GM13977 (cell line): ENCODE measurements at regions not wholly inside any gene's neighbourhood (a gene's known extent, or its start where the extent isn't known, plus 50 kb on each side); places are given as distances from the start of the nearest gene placed in this dataset.

Source experiments
- DNase-seq: peaks from one replicate; pipeline ENCODE4 v3.0.0; 2012; ENCODE audit warnings: low spot score
- in situ Hi-C: fragments of 300-500 bp; cut with MboI; formaldehyde crosslinking; loops from one replicate; pipeline ENCODE4 v1.12.0; 2022; ENCODE audit warnings: low sequenced_read_pairs, low pct_unique_long_range_greater_than_20kb, mixed read lengths, inconsistent platforms; ENCODE audit not compliant: unreplicated experiment
- TF ChIP-seq, protein P1 (sequence below): IDR thresholded peaks from 2 replicates; pipeline ENCODE4 v1.5.1; 2012; ENCODE audit warnings: mild to moderate bottlenecking, control low read depth; ENCODE audit not compliant: insufficient read depth; ENCODE audit errors: extremely low read depth, missing control alignments

DNA sequence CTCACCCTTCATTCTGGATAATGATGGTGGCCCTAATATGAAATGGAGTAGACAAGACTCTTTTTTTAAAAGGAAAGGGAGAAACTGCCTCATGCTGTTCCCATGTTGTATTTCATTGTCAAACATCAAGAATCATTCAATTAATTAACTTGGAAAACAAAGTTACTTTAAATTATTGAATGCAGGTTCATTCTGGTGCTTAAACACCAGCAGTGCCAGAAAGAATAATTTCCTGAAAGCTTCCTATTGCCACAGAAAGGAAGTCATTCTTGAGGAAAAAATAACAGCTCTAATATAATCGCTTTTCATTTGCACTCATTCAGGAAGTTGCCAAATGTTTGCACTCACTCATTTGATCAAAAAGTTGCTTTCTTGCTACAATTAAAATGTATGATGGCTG, 497.1 kb upstream of the CDH11 start:
- no peak for DNase-seq
- TF ChIP-seq, protein P1, sequence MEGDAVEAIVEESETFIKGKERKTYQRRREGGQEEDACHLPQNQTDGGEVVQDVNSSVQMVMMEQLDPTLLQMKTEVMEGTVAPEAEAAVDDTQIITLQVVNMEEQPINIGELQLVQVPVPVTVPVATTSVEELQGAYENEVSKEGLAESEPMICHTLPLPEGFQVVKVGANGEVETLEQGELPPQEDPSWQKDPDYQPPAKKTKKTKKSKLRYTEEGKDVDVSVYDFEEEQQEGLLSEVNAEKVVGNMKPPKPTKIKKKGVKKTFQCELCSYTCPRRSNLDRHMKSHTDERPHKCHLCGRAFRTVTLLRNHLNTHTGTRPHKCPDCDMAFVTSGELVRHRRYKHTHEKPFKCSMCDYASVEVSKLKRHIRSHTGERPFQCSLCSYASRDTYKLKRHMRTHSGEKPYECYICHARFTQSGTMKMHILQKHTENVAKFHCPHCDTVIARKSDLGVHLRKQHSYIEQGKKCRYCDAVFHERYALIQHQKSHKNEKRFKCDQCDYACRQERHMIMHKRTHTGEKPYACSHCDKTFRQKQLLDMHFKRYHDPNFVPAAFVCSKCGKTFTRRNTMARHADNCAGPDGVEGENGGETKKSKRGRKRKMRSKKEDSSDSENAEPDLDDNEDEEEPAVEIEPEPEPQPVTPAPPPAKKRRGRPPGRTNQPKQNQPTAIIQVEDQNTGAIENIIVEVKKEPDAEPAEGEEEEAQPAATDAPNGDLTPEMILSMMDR = no peak
- in situ Hi-C loops = no loop called here

DNA sequence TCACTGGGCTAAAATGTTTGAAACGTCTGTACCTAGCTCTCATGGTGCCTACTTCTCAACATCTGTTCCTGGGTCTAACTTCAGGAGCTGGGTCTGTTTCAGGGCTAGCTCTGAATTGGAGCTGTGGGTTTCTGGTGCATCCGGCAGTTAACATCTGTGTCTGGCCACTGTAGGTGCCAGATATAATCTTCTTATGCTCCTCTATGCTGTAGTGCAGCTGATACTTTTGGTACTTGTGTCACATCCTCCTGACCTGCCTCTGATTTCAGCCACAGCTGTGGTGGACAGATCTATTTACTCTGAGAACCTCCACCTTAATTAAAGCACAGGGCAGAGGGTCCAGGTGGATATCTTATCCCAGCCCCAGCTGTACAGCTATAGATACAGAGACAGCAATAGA, 496.5 kb upstream of the CDH11 start:
- DNase-seq = no peak
- TF ChIP-seq, protein P1 = no peak
- in situ Hi-C loops = no loop called here

DNA sequence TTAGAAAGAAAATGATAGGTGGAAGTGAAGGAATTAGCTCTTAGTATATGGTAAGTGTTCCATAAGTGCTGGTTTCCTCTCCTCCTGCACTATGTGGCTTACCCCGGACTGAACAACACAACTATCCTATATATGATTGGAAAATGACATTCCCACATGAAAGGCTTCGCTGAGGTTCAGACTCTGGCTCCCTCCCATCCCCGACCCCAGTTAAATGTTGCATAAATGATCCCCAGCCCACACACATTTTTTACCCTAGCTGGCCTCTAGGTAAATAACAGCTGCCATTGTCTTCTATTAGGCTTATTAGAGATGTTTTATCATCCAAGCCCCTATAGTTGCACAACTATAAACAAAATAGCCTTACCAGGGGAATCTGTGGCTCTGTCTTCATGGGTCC, 495.6 kb upstream of the CDH11 start:
- in situ Hi-C loops = no loop called here
- TF ChIP-seq, protein P1 = no peak
- DNase-seq = no peak

DNA sequence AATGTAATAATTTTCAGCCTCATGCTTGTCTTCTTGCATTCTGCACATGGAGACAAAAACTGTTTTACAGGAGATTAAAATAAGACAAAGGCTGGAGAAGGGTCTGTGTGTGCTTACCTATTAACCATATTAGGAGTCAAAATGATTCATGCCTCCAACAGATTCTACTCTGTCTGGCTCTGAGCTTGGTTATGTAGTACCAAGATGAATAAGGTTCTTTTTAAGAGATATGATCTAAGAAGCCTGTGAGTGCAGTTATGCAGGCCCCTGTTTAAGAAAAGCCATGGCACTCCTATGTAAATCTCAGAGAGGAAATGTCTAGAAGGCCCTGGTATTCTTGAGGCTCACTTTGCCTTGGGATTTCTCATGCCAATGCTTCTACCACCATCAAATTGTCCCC, 486.6 kb upstream of the CDH11 start:
- in situ Hi-C loops = no loop called here
- DNase-seq = no peak
- TF ChIP-seq, protein P1 = no peak

DNA sequence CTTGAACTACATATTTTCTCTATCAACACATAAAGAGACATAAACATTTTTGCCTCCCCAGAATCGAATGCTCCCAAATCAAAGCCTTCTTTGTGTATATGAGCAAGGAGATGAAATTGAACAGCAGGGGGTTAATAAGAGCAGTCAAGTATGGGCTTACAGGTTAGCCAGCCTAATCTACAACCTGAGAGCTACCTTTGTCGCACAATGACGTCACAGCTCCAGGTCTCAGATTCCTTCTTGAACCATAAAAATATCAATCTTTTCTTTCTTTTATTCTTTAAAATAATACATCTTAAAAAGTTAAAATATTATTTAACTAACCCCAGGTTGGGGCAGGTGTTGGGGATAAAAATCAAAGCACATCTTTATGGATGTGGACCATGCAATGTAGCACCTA, 482.9 kb upstream of the CDH11 start:
- TF ChIP-seq, protein P1 = no peak
- in situ Hi-C loops = no loop called here
- DNase-seq = no peak

DNA sequence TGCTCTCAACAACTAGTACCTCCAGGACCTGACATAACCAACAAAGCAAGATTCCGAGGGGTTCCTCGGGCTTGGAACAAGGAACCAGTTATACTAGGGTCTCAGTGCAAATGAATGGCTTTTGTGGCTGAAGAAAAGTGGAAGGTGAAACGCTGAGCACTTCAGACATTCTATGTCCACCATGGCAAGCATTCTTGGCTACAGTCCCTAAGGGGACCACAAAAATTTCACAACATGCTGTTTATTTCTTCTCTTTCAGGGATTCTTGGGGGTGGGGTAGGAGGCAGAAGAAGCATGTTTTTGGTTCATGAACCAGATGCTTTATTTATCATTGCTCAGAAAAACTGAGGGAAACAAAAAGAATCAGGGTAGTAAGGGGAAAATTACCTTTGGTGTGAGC, 479.9 kb upstream of the CDH11 start:
- no peak for DNase-seq
- in situ Hi-C loops = no loop called here
- TF ChIP-seq, protein P1 = no peak

DNA sequence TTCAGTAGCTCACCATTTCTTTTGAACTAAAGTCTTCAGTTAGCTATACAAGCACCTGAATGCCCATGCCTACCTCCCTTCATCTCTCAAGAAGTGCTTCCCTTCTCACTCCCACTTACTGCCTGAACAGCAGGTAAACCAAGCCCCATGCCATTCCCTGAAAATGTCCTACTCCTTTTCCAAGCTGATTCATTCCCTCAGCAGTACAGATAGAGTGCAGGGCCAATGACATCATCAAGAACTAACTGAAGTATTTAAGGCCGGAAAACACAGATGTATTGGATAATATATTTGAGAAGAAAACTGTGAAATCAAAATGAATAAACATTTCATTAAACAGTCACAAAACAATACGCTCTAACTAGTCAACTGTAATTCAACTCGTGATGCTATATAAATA, 478.8 kb upstream of the CDH11 start:
- DNase-seq = no peak
- TF ChIP-seq, protein P1 = no peak
- in situ Hi-C loops = no loop called here
